DMS79 treated with DMSO at 0.1 percent for 48 hours (cell line): ENCODE measurements at regions not wholly inside any gene's neighbourhood (a gene's known extent, or its start where the extent isn't known, plus 50 kb on each side); places are given as distances from the start of the nearest gene placed in this dataset.

Source experiments
- DNase-seq: peaks from one replicate; lab custom pipeline; 2025; lab: John Stamatoyannopoulos, UW

- no peak for DNase-seq
These were observed 213.3 kb downstream of the MDFIC start for GRCh38 chr7:115135146-115135545.

GRCh38 chr7:115133248-115133647 lies 211.4 kb downstream of the MDFIC start:
- no peak for DNase-seq

GRCh38 chr7:115132096-115132495 lies 210.2 kb downstream of the MDFIC start:
- DNase-seq, result no peak

GRCh38 chr7:115128154-115128553 lies 206.3 kb downstream of the MDFIC start:
- DNase-seq, result no peak

- DNase-seq, result no peak
These were observed 205.6 kb downstream of the MDFIC start for GRCh38 chr7:115127399-115128021.

- no peak for DNase-seq
These were observed 203.9 kb downstream of the MDFIC start for GRCh38 chr7:115125750-115126149.

GRCh38 chr7:115125312-115125711 lies 203.4 kb downstream of the MDFIC start:
- DNase-seq, result no peak

GRCh38 chr7:115124409-115124939 lies 202.6 kb downstream of the MDFIC start:
- no peak for DNase-seq

- DNase-seq, result no peak
These were observed 201.5 kb downstream of the MDFIC start for GRCh38 chr7:115123441-115123840.

- DNase-seq, result no peak
These were observed 200.5 kb downstream of the MDFIC start for GRCh38 chr7:115122388-115122787.

GRCh38 chr7:115117748-115118147 lies 195.9 kb downstream of the MDFIC start:
- no peak for DNase-seq

- DNase-seq, result no peak
These were observed 195.2 kb downstream of the MDFIC start for GRCh38 chr7:115116773-115117715.

- no peak for DNase-seq
These were observed 191.9 kb downstream of the MDFIC start for GRCh38 chr7:115113776-115114175.

- DNase-seq, result no peak
These were observed 191.2 kb downstream of the MDFIC start for GRCh38 chr7:115113131-115113530.

GRCh38 chr7:115110523-115110922 lies 188.6 kb downstream of the MDFIC start:
- no peak for DNase-seq

GRCh38 chr7:115106316-115106715 lies 184.4 kb downstream of the MDFIC start:
- no peak for DNase-seq

GRCh38 chr7:115102738-115103137 lies 180.8 kb downstream of the MDFIC start:
- DNase-seq, result no peak

- no peak for DNase-seq
These were observed 179.3 kb downstream of the MDFIC start for GRCh38 chr7:115101199-115101598.

- no peak for DNase-seq
These were observed 178.0 kb downstream of the MDFIC start for GRCh38 chr7:115099906-115100305.

GRCh38 chr7:115097175-115097671 lies 175.3 kb downstream of the MDFIC start:
- no peak for DNase-seq

GRCh38 chr7:115096262-115096661 lies 174.4 kb downstream of the MDFIC start:
- no peak for DNase-seq

- no peak for DNase-seq
These were observed 172.3 kb downstream of the MDFIC start for GRCh38 chr7:115094163-115094562.

GRCh38 chr7:115088893-115089292 lies 167.0 kb downstream of the MDFIC start:
- no peak for DNase-seq
